Loucy (cell line): ENCODE measurements at regions not wholly inside any gene's neighbourhood (a gene's known extent, or its start where the extent isn't known, plus 50 kb on each side); places are given as distances from the start of the nearest gene placed in this dataset.

Source experiments
- H2AFZ ChIP-seq: fragments of 200-600 bp; sonication (generic); 2 replicates; pipeline ENCODE4 v1.6.0; 2016; ENCODE audit warnings: antibody characterized with exemption, mild to moderate bottlenecking, low read length, moderate library complexity
- H3F3A ChIP-seq: fragments of 200-600 bp; 2 replicates; pipeline ENCODE4 v1.6.0; 2016; ENCODE audit warnings: antibody characterized with exemption, low read depth, mild to moderate bottlenecking
- H3K27me3 ChIP-seq: fragments of 200-600 bp; sonication (generic); 2 replicates; pipeline ENCODE4 v1.6.1; 2014; ENCODE audit warnings: low read length, mild to moderate bottlenecking; ENCODE audit not compliant: insufficient read depth, poor library complexity, severe bottlenecking
- H3K36me3 ChIP-seq: fragments of 200-600 bp; sonication (generic); 2 replicates; pipeline ENCODE4 v1.6.1; 2016; ENCODE audit warnings: low read length; ENCODE audit not compliant: insufficient read depth
- H3K4me1 ChIP-seq: fragments of 200-600 bp; sonication (generic); 2 replicates; pipeline ENCODE4 v1.5.1; 2014; ENCODE audit warnings: low read length, mild to moderate bottlenecking; ENCODE audit not compliant: insufficient read depth, poor library complexity, severe bottlenecking
- H3K4me2 ChIP-seq: fragments of 200-600 bp; sonication (generic); 2 replicates; pipeline ENCODE4 v1.6.0; 2014; ENCODE audit warnings: antibody characterized with exemption, low read length, low read depth, mild to moderate bottlenecking; ENCODE audit not compliant: poor library complexity, severe bottlenecking
- H3K4me3 ChIP-seq: fragments of 200-600 bp; sonication (generic); 2 replicates; pipeline ENCODE4 v1.5.1; 2014; ENCODE audit warnings: low read length, mild to moderate bottlenecking, mixed read lengths; ENCODE audit not compliant: poor library complexity, severe bottlenecking
- H3K79me2 ChIP-seq: fragments of 200-600 bp; sonication (generic); 2 replicates; pipeline ENCODE4 v1.6.1; 2014; ENCODE audit warnings: low read length; ENCODE audit not compliant: insufficient read depth
- H3K9ac ChIP-seq: fragments of 200-600 bp; sonication (generic); 2 replicates; pipeline ENCODE4 v1.6.0; 2014; ENCODE audit warnings: mild to moderate bottlenecking, low read depth, low read length, moderate library complexity; ENCODE audit not compliant: poor library complexity, severe bottlenecking
- H3K9me2 ChIP-seq: fragments of 200-600 bp; sonication (generic); replicated peaks from 2 replicates; pipeline ENCODE4 v1.6.1; 2016; ENCODE audit warnings: low read depth, low read length, mixed read lengths
- H3K9me3 ChIP-seq: fragments of 200-600 bp; sonication (generic); 2 replicates; pipeline ENCODE4 v1.6.1; 2014; ENCODE audit warnings: mild to moderate bottlenecking, antibody characterized with exemption, low read length, low read depth; ENCODE audit not compliant: insufficient read depth
- H4K20me1 ChIP-seq: fragments of 200-600 bp; sonication (generic); 2 replicates; pipeline ENCODE4 v1.6.0; 2014; ENCODE audit warnings: antibody characterized with exemption, low read length, mild to moderate bottlenecking; ENCODE audit not compliant: insufficient read depth, poor library complexity, severe bottlenecking
- CTCF ChIP-seq: fragments of 200-600 bp; sonication (generic); conservative IDR thresholded peaks from 2 replicates; pipeline ENCODE4 v1.5.1; 2014; ENCODE audit warnings: mild to moderate bottlenecking, antibody characterized with exemption, low read length
- EZH2phosphoT487 ChIP-seq: fragments of 200-600 bp; IDR thresholded peaks from 2 replicates; pipeline ENCODE4 v1.6.1; 2018; ENCODE audit warnings: antibody characterized with exemption, mild to moderate bottlenecking, moderate library complexity, borderline replicate concordance

GRCh38 chr9:18357321-18357720 is 116.6 kb upstream of the ADAMTSL1 start:
- Histone ChIP-seq H3K79me2 (no peaks in the 10 kb centered on the region), H3K9me3 (no peaks in the 10 kb centered on the region), H3K4me1 (no peaks in the 10 kb centered on the region), H3K9ac (no peak overlapping the region), H2AFZ (no peak overlapping the region), H3F3A (no peaks in the 10 kb centered on the region), H3K4me2 (no peak overlapping the region), H4K20me1 (no peaks in the 10 kb centered on the region), H3K27me3 (no peaks in the 10 kb centered on the region), H3K9me2 (no peaks in the 10 kb centered on the region), H3K4me3 (no peak overlapping the region), H3K36me3 (no peaks in the 10 kb centered on the region)
- TF ChIP-seq EZH2phosphoT487, result no peak

GRCh38 chr9:18358325-18358724 is 115.6 kb upstream of the ADAMTSL1 start:
- no peak overlapping the region for H3K4me3 ChIP-seq
- H3K36me3 ChIP-seq, result no peaks in the 10 kb centered on the region

GRCh38 chr9:18359335-18359734 is 114.6 kb upstream of the ADAMTSL1 start:
- Histone ChIP-seq H3K4me2 (no peak overlapping the region), H3K9me3 (no peaks in the 10 kb centered on the region)

More at GRCh38 chr9:18358325-18358724, 115.6 kb upstream of the ADAMTSL1 start:
- H2AFZ ChIP-seq, result no peak overlapping the region
- no peaks in the 10 kb centered on the region for H3K9me2 ChIP-seq
- no peaks in the 10 kb centered on the region for H3K79me2 ChIP-seq
- H3K27me3 ChIP-seq, result no peaks in the 10 kb centered on the region
- no peaks in the 10 kb centered on the region for H3K9me3 ChIP-seq
- TF ChIP-seq CTCF (no peak), EZH2phosphoT487 (no peak)
- no peak overlapping the region for H3K4me2 ChIP-seq
- H3F3A ChIP-seq, result no peaks in the 10 kb centered on the region
- H3K4me1 ChIP-seq, result no peaks in the 10 kb centered on the region
- no peaks in the 10 kb centered on the region for H4K20me1 ChIP-seq
- H3K9ac ChIP-seq, result no peak overlapping the region

More at GRCh38 chr9:18359335-18359734, 114.6 kb upstream of the ADAMTSL1 start:
- Histone ChIP-seq H3K9me2 (no peaks in the 10 kb centered on the region), H3K79me2 (no peaks in the 10 kb centered on the region), H3K36me3 (no peaks in the 10 kb centered on the region), H4K20me1 (no peaks in the 10 kb centered on the region), H3K9ac (no peak overlapping the region), H3K4me1 (no peaks in the 10 kb centered on the region), H3K4me3 (no peak overlapping the region), H2AFZ (no peak overlapping the region), H3K27me3 (no peaks in the 10 kb centered on the region), H3F3A (no peaks in the 10 kb centered on the region)
- TF ChIP-seq CTCF (no peak), EZH2phosphoT487 (no peak)
